ENCODE measurements at regions not wholly inside any gene's neighbourhood (a gene's known extent, or its start where the extent isn't known, plus 50 kb on each side); places are given as distances from the start of the nearest gene placed in this dataset.

DNA sequence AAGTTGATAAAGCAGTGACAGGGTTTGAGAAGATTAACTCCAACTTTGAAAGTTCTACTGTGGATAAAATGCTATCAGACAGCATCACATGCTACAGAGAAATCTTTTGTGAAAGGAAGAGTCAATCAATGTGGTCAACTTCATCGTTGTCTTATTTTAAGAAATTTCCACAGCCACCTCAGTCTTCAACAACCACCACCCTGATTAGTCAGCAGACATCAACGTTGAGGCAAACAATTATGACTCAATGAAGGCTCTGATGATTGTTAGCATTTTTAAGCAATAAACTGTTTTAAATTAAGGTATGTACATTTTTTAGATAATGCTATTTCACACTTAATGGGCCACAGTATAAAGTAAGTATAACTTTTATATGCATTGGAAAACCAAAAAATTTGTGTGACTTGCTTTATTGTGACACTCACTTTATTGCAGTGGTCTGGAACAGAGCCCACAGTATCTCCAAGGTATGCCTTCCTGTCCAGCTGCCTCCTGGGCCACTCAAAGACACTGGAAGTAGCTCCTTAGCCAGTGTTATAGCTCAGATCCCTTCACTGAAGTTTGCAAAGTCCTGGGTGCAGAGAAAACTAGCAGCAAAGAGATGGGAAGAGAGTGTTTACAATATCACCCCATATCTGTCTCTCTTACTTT, 293.1 kb downstream of the ARHGAP12 start:
- TF ChIP-seq, protein P1, sequence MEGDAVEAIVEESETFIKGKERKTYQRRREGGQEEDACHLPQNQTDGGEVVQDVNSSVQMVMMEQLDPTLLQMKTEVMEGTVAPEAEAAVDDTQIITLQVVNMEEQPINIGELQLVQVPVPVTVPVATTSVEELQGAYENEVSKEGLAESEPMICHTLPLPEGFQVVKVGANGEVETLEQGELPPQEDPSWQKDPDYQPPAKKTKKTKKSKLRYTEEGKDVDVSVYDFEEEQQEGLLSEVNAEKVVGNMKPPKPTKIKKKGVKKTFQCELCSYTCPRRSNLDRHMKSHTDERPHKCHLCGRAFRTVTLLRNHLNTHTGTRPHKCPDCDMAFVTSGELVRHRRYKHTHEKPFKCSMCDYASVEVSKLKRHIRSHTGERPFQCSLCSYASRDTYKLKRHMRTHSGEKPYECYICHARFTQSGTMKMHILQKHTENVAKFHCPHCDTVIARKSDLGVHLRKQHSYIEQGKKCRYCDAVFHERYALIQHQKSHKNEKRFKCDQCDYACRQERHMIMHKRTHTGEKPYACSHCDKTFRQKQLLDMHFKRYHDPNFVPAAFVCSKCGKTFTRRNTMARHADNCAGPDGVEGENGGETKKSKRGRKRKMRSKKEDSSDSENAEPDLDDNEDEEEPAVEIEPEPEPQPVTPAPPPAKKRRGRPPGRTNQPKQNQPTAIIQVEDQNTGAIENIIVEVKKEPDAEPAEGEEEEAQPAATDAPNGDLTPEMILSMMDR (IDR thresholded peaks at IDR 0.05; ENCODE audit: low read length), result no peak
- TF ChIP-seq EZH2 (IDR thresholded peaks at IDR 0.05; ENCODE audit: borderline replicate concordance, low read length), result no peak

Measured in OCI-LY1 (cell line).